22Rv1 (cell line): ENCODE measurements at regions not wholly inside any gene's neighbourhood (a gene's known extent, or its start where the extent isn't known, plus 50 kb on each side); places are given as distances from the start of the nearest gene placed in this dataset.

Source experiments
- ZFX ChIP-seq: fragments of 450-650 bp; IDR thresholded peaks from 2 replicates; pipeline ENCODE4 v1.6.1; 2017; ENCODE audit warnings: antibody characterized with exemption, borderline replicate concordance
- TF ChIP-seq, protein P1 (sequence below): fragments of 450-650 bp; IDR thresholded peaks from 2 replicates; pipeline ENCODE4 v1.5.1; 2017; ENCODE audit warnings: mild to moderate bottlenecking

DNA sequence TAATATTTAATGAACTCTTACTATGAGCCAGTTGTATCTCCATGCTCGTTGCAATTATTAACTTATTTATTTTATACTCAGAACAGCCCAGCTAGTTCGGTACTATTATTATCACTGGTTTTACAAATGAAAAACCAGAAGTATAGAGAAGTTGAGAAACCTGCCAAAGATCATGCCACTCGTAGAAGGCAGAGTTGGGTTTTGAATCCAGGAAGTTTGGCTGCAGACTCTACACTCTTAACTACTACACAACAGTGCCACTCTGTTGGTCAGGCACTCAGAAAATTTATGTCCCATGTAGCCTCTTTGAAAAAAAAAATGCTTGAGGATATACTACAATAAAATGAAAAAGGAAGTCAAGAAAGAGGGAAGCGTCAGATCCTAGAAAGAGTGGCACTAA is 71.5 kb upstream of the ARID2 start:
- TF ChIP-seq, protein P1, sequence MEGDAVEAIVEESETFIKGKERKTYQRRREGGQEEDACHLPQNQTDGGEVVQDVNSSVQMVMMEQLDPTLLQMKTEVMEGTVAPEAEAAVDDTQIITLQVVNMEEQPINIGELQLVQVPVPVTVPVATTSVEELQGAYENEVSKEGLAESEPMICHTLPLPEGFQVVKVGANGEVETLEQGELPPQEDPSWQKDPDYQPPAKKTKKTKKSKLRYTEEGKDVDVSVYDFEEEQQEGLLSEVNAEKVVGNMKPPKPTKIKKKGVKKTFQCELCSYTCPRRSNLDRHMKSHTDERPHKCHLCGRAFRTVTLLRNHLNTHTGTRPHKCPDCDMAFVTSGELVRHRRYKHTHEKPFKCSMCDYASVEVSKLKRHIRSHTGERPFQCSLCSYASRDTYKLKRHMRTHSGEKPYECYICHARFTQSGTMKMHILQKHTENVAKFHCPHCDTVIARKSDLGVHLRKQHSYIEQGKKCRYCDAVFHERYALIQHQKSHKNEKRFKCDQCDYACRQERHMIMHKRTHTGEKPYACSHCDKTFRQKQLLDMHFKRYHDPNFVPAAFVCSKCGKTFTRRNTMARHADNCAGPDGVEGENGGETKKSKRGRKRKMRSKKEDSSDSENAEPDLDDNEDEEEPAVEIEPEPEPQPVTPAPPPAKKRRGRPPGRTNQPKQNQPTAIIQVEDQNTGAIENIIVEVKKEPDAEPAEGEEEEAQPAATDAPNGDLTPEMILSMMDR: no peak
- no peak for TF ChIP-seq ZFX
